CD14-positive monocyte (primary cell): ENCODE measurements at regions not wholly inside any gene's neighbourhood (a gene's known extent, or its start where the extent isn't known, plus 50 kb on each side); places are given as distances from the start of the nearest gene placed in this dataset.

Experiments
- DNase-seq, 3 donors: peaks; one replicate each; pipeline ENCODE4 v3.0.0-alpha.2; 2011 to 2022
- H2AFZ ChIP-seq: 2 replicates; pipeline ENCODE4 v1.6.0; 2012; ENCODE audit warnings: mild to moderate bottlenecking, low read depth, low read length, inconsistent platforms; ENCODE audit not compliant: insufficient read depth, poor library complexity, severe bottlenecking
- H3K27ac ChIP-seq, 2 donors: 1 replicate in 1 of 2; 2 replicates in 1 of 2; pipeline ENCODE4 v1.5.1; 2012 to 2013; ENCODE audit warnings: low read length in 2 of 2, control low read depth in 1 of 2, inconsistent platforms in 1 of 2, low read depth in 1 of 2, mild to moderate bottlenecking in 1 of 2
- H3K27me3 ChIP-seq, 2 donors: one replicate each; pipeline versions ENCODE4 v1.6.0 to v1.6.1; 2011 to 2013; ENCODE audit warnings: low read length in 2 of 2; ENCODE audit not compliant: control insufficient read depth in 2 of 2, insufficient read depth in 2 of 2
- H3K36me3 ChIP-seq, 2 donors: replicated peaks in 1 of 2; 1 replicate in 1 of 2; 2 replicates in 1 of 2; pipeline versions ENCODE4 v1.5.1 to v1.6.1; 2012 to 2013; ENCODE audit warnings: low read length in 2 of 2, control low read depth in 1 of 2, inconsistent platforms in 1 of 2, mild to moderate bottlenecking in 1 of 2; ENCODE audit not compliant: insufficient read depth in 2 of 2, control insufficient read depth in 1 of 2
- H3K4me1 ChIP-seq, 2 donors: 1 replicate in 1 of 2; 2 replicates in 1 of 2; pipeline versions ENCODE4 v1.5.1 to v1.6.1; 2012 to 2013; ENCODE audit warnings: low read length in 2 of 2, control low read depth in 1 of 2, inconsistent platforms in 1 of 2, mild to moderate bottlenecking in 1 of 2, moderate library complexity in 1 of 2; ENCODE audit not compliant: insufficient read depth in 2 of 2, control insufficient read depth in 1 of 2
- H3K4me2 ChIP-seq: replicated peaks from 2 replicates; pipeline ENCODE3; 2012; ENCODE audit warnings: low read length, moderate library complexity, mild to moderate bottlenecking; ENCODE audit not compliant: poor library complexity, severe bottlenecking; ENCODE audit errors: extremely low read depth
- H3K4me3 ChIP-seq, 3 experiments: fragments of 200-600 bp in 1 of 3; sonication (generic) in 1 of 3; replicated peaks in 1 of 3; 1 replicate in 2 of 3; 2 replicates in 1 of 3; pipeline ENCODE4 v1.5.1; 2011 to 2013; ENCODE audit warnings: low read length in 3 of 3, mild to moderate bottlenecking in 3 of 3, control low read depth in 2 of 3, low read depth in 2 of 3, inconsistent platforms in 1 of 3, moderate library complexity in 1 of 3
- H3K79me2 ChIP-seq: 2 replicates; pipeline ENCODE4 v1.6.0; 2012; ENCODE audit warnings: mild to moderate bottlenecking, control low read depth, inconsistent platforms, low read length, moderate library complexity; ENCODE audit not compliant: insufficient read depth
- H3K9ac ChIP-seq: 2 replicates; pipeline ENCODE4 v1.6.0; 2017; ENCODE audit warnings: low read length, mild to moderate bottlenecking; ENCODE audit not compliant: insufficient read depth, poor library complexity, severe bottlenecking
- H3K9me3 ChIP-seq, 2 donors: replicated peaks in 1 of 2; 1 replicate in 1 of 2; 2 replicates in 1 of 2; pipeline versions ENCODE4 v1.5.1 to v1.6.1; 2012 to 2013; ENCODE audit warnings: low read length in 2 of 2, control low read depth in 1 of 2; ENCODE audit not compliant: control insufficient read depth in 1 of 2, insufficient read depth in 1 of 2
- H4K20me1 ChIP-seq: 2 replicates; pipeline ENCODE4 v1.6.0; 2012; ENCODE audit warnings: mild to moderate bottlenecking, low read length, control low read depth, moderate library complexity; ENCODE audit not compliant: insufficient read depth
- H3K27ac Mint-ChIP-seq, 7 donors: one replicate each; pipeline ENCODE4 v1.8.0; 2020; ENCODE audit warnings: mild to moderate bottlenecking in 7 of 7, mixed read lengths in 7 of 7, moderate library complexity in 6 of 7, inconsistent platforms in 2 of 7
- H3K27me3 Mint-ChIP-seq, 3 donors: one replicate each; pipeline ENCODE4 v1.8.0; 2021 to 2022; ENCODE audit warnings: low read depth in 3 of 3, mild to moderate bottlenecking in 3 of 3, mixed read lengths in 3 of 3, moderate library complexity in 3 of 3, inconsistent platforms in 1 of 3
- H3K36me3 Mint-ChIP-seq, 2 donors: one replicate each; pipeline ENCODE4 v1.8.0; 2020; ENCODE audit warnings: mixed read lengths in 2 of 2, inconsistent platforms in 1 of 2, mild to moderate bottlenecking in 1 of 2
- H3K4me1 Mint-ChIP-seq: one replicate; pipeline ENCODE4 v1.8.0; 2020; ENCODE audit warnings: mild to moderate bottlenecking, mixed read lengths
- H3K4me3 Mint-ChIP-seq, 2 donors: one replicate each; pipeline ENCODE4 v1.8.0; 2020; ENCODE audit warnings: mild to moderate bottlenecking in 2 of 2, mixed read lengths in 2 of 2, moderate library complexity in 1 of 2
- H3K9me3 Mint-ChIP-seq, 7 donors: one replicate each; pipeline ENCODE4 v1.8.0; 2020 to 2022; ENCODE audit warnings: mixed read lengths in 7 of 7, mild to moderate bottlenecking in 6 of 7, moderate library complexity in 6 of 7, inconsistent platforms in 2 of 7
- CTCF ChIP-seq: fragments of 200-600 bp; IDR thresholded peaks from one replicate; pipeline ENCODE4 v1.8.0; 2022; ENCODE audit warnings: antibody characterized with exemption, mild to moderate bottlenecking
- WGBS: methylation state at CpG from one replicate; pipeline ENCODE4 v1.1.5; 2013; ENCODE audit warnings: missing lambda C conversion rate; ENCODE audit not compliant: insufficient coverage; 5-methylcytosine and 5-hydroxymethylcytosine counted together
- intact Hi-C, 2 donors: fragments of 100-400 bp; cut with micrococcal nuclease; formaldehyde crosslinking; loops; one replicate each; pipeline versions ENCODE4 v1.15.0 to v1.15.1; 2023

- Histone ChIP-seq H3K27me3 (no peaks in the 10 kb centered on the region), H2AFZ (no peak overlapping the region), H3K79me2 (no peaks in the 10 kb centered on the region), H3K4me3 (no peak overlapping the region), H3K9me3 (no peaks in the 10 kb centered on the region), H3K4me2 (no peak overlapping the region), H3K4me1 (no peaks in the 10 kb centered on the region), H3K27ac (no peak overlapping the region), H3K36me3 (no peaks in the 10 kb centered on the region), H4K20me1 (no peaks in the 10 kb centered on the region), H3K9ac (no peak overlapping the region)
- Mint-ChIP-seq H3K36me3 (no peaks in the 10 kb centered on the region), H3K4me3 (no peak overlapping the region), H3K4me1 (no peaks in the 10 kb centered on the region), H3K27ac (no peak overlapping the region), H3K27me3 (no peaks in the 10 kb centered on the region), H3K9me3 (peaks cover 0 to 6% (median 3%) of the 10 kb centered on the region in 7 donors)
- no CpG with 5 or more reads among the region's 3 CpGs for WGBS
- no peak for DNase-seq
- no peak for TF ChIP-seq CTCF
- intact Hi-C loops, result no loop called here
Measured at GRCh38 chr1:170790651-170791071, 126.7 kb downstream of the PRRX1 start.

- H3K36me3 ChIP-seq, result no peaks in the 10 kb centered on the region
- Mint-ChIP-seq H3K27me3 (no peaks in the 10 kb centered on the region), H3K9me3 (peaks cover 0 to 6% (median 3%) of the 10 kb centered on the region in 7 donors), H3K4me1 (no peaks in the 10 kb centered on the region), H3K27ac (no peak overlapping the region), H3K4me3 (no peak overlapping the region), H3K36me3 (no peaks in the 10 kb centered on the region)
- no peak overlapping the region for H2AFZ ChIP-seq
- H3K9ac ChIP-seq, result no peak overlapping the region
- no peak for TF ChIP-seq CTCF
- H3K27ac ChIP-seq, result no peak overlapping the region
- no peak for DNase-seq
- H4K20me1 ChIP-seq, result no peaks in the 10 kb centered on the region
- no peaks in the 10 kb centered on the region for H3K9me3 ChIP-seq
- H3K4me1 ChIP-seq, result no peaks in the 10 kb centered on the region
- no peaks in the 10 kb centered on the region for H3K79me2 ChIP-seq
- H3K4me2 ChIP-seq, result no peak overlapping the region
- WGBS, result 87% methylated on average over 3 of the region's 5 CpGs
- no peak overlapping the region for H3K4me3 ChIP-seq
- intact Hi-C loops, result no loop called here
- H3K27me3 ChIP-seq, result no peaks in the 10 kb centered on the region
Measured at GRCh38 chr1:170791941-170792340, 128.0 kb downstream of the PRRX1 start.
